NOMO-1 (cell line): ENCODE measurements at regions not wholly inside any gene's neighbourhood (a gene's known extent, or its start where the extent isn't known, plus 50 kb on each side); places are given as distances from the start of the nearest gene placed in this dataset.
"Not testable (repeated sequence)": the region's sequence is repeated elsewhere in the genome, so short reads cannot be mapped to it uniquely, and the experiment has no call there.

Experiments used
- DNase-seq, 2 experiments: peaks; one replicate each; lab custom pipeline; 2025; ENCODE audit not compliant: unreplicated experiment in 2 of 2; lab: John Stamatoyannopoulos, UW

DNA sequence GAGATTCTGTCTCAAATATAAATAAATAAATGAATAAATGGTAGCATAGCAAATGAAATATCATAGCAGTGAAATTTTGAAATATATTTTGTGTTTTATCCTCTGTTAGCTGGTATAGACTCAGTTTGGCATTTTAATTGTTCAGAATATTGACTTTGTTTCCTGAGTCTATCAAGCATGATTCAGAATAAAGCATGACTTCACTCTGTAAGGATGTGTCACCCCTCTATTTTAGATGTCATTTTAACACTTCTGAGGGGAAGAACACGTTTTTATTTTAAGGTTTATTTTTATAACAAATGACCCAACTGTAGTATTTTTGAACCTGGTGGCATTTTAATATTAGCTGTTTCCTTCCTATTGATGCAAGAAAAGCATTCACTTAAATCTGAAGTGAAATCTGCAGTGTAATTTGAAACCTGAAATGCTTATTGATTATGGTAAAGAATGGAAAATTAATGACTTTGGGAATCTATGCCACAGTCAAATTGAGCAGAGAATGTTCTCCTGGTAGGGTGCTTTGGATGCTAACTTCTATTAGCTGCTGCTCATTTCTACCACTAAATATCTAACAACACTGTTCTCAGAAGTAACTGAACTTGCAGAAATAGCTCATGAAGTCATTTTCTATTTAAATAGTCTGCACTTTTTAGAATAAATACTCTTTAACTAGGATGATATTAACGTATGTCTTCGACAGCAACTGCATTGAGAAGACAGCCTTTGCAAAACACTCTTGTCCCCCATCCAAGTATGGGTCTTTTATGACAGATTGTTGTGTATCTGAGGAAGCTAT, 114.2 kb downstream of the SOX4 start:
- DNase-seq: no peak

DNA sequence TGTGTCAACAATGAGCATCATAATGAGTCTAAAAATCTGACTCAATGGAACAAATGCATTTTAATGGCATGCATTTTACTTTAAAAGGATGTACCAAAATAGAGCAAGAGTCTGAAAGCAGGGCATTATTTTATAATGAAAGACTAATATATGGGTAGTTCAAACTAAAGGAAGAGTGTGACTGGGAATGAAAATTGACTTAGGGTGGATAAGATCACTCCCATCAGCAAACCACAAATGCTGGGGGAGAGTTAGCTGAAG, 114.7 kb downstream of the SOX4 start:
- no peak for DNase-seq

DNA sequence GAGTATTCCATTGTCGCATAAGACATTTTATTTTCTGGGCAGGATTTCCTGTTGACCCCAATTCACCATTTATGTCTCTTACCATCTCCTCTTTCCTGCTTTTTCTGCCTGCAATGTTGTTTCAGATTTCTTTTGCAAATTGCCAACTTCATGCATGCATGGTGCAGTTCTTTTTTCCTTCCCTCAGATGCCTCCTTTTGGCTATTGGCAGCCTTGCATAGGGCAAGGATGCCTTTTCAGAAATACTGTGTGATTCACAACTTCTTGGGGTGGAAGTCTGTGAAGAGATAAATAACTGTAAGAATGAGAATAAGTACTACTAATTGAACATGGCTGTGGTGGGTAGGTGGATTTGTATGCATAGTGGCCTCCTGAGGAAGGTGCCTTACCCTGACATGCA, 116.7 kb downstream of the SOX4 start:
- DNase-seq: no peak

DNA sequence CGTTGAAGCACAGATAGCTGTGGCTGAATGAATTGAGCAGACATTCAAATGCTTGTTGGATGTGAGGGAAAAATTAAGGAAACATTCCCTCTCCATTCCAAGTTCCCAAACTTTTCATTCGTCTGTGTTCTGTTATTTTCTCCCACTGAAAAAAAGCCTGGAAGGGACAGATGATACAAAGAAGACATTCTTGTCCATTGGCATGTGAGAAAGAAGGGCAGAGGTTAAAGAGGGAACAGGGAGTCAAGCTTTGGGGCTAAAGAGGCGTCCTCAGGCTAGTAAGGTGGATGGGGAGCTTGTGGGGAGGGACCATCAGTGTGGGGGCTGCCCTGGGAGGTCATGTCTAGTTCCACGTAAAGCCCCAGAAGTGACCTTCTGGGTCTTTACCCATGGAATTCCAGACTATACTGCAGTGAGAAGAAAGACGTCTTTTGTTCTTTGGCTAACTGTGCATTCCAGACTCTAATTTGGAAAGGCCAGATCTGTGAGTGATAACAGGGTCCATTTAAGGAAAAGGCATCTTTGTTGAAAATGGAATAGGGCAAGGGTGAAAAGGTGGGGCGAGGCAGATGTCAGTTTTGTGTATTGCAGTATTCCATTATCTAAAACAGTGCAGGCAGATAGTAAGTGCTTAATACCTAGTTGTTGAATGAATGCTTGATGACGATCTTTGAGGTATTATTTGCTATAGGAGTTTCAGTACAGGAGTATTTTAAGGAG, 117.5 kb downstream of the SOX4 start:
- no peak for DNase-seq

DNA sequence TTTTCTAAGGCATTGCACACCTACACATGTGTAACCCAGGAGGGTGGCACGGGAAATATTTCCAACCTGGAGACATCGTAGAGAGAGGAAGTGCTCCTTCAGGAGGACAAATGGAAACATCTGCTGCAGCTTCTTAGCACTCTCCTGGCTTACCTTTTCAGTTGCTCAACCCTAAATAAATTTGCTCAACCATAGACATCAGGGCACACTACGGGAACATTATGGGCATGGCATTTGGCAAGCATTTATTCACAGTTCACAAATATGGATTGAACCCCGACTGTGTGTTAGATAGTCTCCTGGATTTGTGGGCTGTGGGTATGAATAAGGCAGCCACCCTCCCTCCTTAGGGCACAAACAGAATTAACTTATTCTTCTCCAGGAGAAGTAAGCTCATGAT, 118.7 kb downstream of the SOX4 start:
- no peak for DNase-seq

DNA sequence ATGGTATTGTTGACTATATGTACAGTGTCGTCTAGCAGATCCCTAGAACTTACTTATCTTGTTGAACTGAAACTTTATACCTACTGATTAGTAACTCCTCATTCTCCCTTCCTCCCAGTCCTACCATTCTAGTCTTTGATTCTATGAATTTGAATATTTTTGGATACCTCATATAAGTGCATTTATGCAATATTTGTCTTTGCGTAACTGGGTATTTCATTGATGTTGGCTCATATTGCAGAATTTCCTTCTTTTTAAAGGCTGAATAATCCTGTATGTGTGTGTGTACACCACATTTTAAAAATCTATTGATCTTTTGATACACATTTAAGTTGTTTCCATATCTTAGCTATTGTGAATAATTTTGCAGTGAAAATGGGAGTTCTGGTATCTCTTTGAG, 119.9 kb downstream of the SOX4 start:
- DNase-seq: no peak

DNA sequence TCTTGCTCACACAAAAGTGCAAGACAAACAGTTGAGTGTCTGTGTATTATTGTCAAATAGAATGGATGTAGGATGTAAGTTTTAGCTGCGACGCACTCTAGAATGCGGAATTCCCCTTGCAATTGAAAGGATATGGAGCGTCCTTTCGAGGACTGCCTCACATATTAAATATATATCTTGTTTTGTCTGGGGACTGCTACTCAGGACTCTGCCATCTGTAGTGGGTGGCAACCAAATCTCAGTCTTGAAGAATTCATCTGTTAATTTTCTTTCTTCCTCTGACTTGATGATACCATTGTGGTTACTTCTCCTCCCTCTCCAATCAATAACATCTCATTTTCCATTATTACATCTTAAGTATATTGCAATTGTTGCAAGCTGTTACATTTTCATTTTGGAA, 121.6 kb downstream of the SOX4 start:
- DNase-seq: no peak

DNA sequence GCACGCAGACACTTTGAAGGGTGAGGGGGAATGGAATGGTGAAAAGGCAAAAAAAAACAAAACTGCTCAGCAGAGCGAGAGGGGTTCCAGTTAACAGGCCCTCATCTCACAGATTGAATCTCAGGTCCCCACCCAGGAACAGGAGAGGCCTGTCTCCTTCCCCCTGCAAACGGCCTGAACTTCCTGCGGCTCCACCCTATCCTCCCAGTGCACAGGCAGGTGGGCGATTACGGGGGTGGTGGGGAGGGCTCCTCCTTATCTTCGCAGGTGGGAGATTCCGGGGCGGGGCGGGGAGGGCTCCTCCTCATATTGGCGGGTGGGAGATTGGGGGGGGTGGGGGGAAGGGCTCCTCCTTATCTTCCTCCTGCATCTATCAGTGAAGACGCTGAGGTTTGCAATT, 129.0 kb downstream of the SOX4 start:
- no peak for DNase-seq

DNA sequence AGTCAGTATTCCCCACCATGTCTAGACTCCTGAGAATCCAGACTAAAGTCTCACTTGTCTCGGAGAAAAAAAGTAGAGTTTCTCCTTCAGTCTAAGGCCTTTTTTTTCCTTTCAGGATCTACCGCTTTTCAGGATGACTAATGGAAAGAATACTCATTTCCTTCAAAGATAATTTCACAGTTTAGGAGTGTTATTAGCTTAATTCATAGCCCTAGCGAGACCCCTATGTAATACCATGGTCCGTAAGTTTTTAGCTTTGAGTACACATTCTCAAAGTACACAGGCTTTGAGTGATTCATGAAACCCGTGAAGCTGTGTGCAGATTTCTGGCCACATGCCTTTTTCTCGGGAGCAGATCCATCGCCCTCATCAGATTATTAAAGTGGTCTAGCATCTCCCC, 133.1 kb downstream of the SOX4 start:
- no peak for DNase-seq

DNA sequence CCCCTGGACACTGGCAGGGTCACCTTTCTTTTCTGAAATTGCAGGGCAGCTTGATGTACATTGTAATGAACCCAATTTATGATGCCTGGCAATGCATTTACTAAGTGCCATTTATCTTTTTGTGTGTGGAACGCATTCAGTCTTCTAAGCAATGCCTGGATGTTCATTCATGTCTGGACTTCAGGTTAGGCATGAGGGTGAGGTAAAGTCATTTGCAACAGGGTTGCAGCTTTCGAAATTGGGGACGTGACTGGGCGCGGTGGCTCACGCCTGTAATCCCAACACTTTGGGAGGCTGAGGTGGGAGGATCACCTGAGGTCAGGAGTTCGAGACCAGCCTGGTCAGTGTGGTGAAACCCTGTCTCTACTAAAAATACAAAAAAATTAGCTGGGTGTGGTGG, 134.6 kb downstream of the SOX4 start:
- DNase-seq: no peak

DNA sequence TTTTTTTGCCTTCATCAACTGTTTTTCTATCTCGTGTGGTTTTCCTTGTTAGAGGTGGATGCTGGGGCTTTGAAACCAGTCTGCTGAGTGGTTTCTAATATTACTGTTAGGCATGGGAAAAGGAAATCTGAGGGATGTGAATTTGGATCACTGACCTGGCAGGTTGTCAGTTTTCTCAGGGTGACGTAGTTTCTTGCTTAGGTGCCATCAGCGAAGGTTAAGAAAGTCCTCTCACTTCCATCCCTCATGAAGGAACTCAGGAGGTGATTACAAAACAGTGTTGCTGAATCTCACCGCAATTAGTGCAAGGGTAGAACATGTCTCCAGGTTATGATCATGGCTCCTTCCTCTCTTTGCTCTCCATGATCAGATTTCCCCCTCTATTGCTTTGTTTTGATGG, 135.9 kb downstream of the SOX4 start:
- DNase-seq: no peak

DNA sequence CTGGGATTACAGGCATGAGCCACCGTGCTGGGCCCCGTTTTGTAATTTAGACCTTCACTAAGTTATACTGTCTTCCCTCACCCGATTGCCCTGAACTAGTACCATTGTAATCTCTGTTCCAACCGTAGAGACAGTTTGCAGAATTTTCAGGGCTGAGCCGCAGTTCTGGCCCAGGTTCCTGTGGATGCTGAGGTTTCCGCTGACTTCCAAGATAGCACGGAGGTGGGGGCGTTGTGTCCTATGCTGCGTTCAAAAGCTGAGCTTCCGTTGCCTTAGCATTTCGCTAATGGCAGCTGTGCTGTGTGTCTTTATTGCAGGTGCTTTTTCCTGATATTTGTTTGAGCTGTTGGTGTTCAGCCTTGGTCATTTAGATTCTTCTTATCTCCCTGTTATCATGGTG, 137.0 kb downstream of the SOX4 start:
- no peak for DNase-seq

DNA sequence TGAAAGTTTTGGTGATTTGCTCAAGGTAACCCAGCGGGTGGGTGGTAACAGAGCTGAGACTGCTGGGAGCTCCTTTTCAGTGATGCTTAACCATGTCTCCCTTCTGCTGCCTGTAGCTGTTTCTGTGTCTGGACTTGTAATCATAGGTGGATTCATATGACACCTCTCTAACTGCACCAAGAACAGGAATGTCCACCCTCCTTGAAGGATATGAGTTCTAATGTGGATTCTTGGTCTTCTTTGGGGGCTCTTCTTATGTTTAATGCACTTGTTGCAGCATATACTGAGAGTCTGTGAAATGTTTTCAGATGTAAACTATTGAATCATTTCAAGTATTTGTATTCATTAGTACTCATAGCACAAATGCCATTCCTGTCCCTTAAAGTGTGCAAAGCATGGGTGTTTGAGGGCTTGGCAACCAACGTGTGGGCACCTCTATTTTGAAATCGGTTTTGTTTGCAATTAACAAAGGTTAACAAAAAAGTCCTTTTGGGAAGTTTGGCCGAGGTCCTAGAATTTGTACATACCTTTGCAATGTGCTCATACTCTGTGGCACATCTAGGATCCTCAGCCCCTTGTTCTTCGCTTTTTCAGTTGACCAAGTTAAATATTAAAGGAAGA, 138.0 kb downstream of the SOX4 start:
- DNase-seq: no peak

DNA sequence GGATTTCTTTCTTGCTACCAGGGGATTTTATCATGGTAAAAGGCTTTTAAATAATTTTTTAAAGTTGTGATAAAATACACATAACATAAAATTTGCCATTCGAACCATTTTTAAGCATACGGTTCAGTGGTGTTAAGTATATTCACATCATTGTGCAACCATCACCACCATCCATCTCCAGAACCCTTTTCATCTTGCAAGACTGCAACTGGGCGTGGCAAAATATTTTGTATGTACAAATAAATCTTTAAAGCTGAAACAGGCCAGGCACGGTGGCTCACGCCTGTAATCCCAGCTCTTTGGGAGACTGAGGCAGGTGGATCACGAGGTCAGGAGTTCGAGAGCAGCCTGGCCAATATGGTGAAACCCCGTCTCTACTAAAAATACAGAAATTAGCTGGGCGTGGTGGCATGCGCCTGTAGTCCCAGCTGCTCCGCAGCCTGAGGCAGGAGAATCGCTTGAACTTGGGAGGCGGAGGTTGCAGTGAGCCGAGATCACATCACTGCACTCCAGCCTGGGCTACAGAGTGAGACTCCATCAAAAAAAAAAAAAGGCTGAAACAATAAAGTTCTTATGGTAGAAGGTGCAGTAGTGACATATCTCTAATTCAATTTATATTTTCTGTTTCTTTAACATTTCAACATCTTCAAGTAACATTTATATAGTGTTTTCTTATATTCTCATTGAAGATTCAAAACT, 138.6 kb downstream of the SOX4 start:
- DNase-seq: not testable (repeated sequence)

DNA sequence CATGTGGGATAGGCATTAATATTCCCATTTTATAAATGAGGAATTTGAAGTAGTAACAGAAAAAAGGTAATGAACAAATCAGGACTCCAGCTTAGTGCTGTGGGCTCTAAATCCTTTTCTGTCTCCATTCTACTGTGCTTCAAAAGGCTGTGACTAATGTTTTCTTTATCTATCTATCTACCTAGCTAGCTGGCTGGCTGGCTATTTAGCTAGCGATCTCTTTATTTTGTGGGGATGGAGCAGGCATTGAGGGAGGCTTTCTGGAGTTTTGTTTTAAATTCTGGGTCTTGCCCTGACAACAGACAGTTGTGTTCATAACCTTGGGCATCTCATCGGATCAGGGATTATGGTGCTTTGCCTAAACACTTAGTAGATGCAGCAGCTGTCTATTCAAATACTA, 139.2 kb downstream of the SOX4 start:
- no peak for DNase-seq

DNA sequence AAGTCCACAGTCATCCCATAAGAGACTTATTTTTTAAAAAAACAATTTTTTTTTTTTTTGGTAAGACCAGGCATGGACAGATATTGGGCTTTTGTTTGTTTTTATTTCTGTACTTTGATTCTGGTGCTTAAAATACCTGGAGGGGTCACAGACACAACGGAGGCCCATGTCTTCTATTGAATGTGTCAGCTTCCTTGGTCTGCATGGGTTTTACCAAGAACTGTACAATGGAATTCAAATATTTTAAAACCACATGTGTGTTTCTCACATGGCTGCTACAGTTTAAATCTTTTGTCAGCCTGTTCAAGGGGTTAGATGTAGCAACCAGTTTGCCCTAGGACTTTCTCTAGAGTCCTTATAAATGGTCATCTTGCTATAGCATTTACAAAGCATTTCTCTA, 139.8 kb downstream of the SOX4 start:
- no peak for DNase-seq

DNA sequence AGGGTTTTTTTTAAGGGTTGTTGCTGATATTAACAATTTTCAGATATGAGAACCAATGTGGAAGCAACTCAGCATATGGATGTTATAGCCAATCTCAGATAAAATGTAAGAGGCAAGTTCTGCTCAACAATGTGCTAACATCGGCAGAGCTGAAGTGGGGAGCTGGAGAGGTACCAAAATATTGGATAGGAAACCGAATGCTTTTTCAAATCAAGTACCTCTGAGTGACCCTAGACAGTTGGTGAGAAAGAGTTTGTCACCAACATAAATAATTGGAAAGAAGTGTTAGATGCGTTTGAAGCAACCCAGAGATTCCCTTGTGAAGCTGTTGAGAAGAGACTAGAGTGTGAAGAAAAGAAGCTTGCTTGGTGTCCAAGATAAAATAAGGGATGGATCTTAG, 140.7 kb downstream of the SOX4 start:
- DNase-seq: no peak

DNA sequence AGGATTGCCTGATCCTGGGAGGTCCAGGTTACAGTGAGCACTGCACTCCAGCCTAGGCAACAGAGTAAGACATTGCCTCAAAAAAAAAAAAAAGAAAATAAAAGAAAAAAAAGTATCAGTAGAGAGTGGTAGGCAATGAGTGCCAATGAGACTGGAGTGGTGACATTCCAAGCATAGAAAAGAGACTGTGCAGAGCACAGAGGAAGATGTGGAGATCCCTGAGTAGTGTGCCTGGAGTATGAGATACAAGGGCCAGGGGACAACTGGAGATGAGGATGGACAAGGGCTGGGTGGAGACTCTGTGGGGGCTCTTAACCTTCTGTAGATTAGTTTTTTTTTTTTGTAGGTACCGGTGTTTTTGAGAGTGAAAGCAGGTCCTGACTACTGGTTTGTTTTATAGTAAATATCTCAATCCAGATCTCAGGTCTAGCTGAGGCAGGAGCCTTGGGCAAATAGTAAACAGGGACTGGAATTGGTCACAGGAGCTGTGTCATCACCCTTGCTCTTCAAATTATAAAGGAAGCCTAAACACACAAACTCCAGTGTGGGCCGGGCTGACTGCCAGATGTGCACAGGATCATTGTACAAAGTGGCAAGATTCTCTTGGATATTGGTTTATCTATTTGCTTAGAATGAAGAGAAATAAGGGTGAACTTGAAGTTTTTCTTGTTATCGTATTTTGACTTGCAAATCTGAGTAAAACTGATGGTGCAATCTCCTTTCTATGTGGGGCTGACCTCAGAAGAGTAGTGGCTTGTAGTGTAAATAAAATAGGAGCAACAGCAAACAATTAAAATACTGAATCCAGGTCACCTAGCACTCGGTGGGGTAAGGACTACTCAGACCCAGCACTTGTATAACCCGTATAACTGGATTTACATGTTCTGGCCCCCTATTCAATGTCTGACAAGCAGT, 144.9 kb downstream of the SOX4 start:
- no peak for DNase-seq

DNA sequence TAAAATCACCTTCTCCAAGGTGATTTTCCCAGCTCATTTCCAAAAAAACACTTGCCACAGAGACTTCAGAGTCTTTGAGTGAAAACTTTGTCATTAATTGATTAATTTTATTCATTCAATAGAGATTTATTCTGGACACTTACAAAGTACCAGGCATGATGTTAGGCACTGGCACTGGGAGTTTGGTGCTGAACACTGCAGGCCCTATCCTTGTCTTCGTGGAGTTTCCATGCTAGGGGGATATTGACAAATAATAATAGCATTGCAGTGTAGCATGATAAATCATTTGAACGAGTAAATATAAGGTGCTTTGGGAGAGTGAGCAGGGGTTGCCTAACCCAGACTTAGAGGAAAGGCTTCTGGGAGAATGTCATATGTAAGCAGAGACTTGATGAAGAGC, 145.7 kb downstream of the SOX4 start:
- DNase-seq: no peak

DNA sequence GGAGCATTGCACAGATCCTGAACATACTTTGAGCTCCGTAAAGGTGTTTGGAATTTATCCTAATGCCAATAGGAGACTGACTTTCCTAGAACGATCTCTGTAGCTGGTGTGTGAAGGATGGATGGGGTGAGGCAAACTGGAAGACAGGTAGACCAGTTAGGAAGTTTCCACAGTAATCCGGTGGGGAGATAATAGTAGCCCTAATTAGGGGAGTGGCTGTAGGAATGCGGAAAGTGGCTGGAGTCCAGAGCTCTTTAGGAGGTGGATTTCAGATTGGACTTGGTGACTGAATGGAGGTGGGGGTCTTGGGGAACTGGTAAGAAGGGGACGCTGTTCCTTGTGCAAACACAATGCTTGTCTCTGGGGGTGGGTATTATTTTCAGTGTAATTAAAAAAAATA, 146.3 kb downstream of the SOX4 start:
- no peak for DNase-seq
